ENCODE measurements at regions not wholly inside any gene's neighbourhood (a gene's known extent, or its start where the extent isn't known, plus 50 kb on each side); places are given as distances from the start of the nearest gene placed in this dataset.

- H3K4me3 ChIP-seq (ENCODE audit: low read length): no peak overlapping the region
- no peak for TF ChIP-seq ZNF274 (IDR thresholded peaks at IDR 0.05; ENCODE audit: low read depth, low read length)
These were observed 179.6 kb upstream of the GSE1 start for GRCh38 chr16:85433477-85433876.

GRCh38 chr16:85435286-85435685, 177.8 kb upstream of the GSE1 start:
- TF ChIP-seq ZNF274 (IDR thresholded peaks at IDR 0.05; ENCODE audit: low read depth, low read length): no peak
- no peak overlapping the region for H3K4me3 ChIP-seq (ENCODE audit: low read length)

GRCh38 chr16:85435700-85436099, 177.4 kb upstream of the GSE1 start:
- H3K4me3 ChIP-seq (ENCODE audit: low read length): no peak overlapping the region
- no peak for TF ChIP-seq ZNF274 (IDR thresholded peaks at IDR 0.05; ENCODE audit: low read depth, low read length)

GRCh38 chr16:85436207-85436606, 176.9 kb upstream of the GSE1 start:
- no peak for TF ChIP-seq ZNF274 (IDR thresholded peaks at IDR 0.05; ENCODE audit: low read depth, low read length)
- no peak overlapping the region for H3K4me3 ChIP-seq (ENCODE audit: low read length)

GRCh38 chr16:85436636-85437165, 176.4 kb upstream of the GSE1 start:
- no peak overlapping the region for H3K4me3 ChIP-seq (ENCODE audit: low read length)
- TF ChIP-seq ZNF274 (IDR thresholded peaks at IDR 0.05; ENCODE audit: low read depth, low read length): no peak

GRCh38 chr16:85437166-85438052, 175.7 kb upstream of the GSE1 start:
- TF ChIP-seq ZNF274 (IDR thresholded peaks at IDR 0.05; ENCODE audit: low read depth, low read length): no peak
- H3K4me3 ChIP-seq (ENCODE audit: low read length): no peak overlapping the region

GRCh38 chr16:85438981-85439685, 174.0 kb upstream of the GSE1 start:
- TF ChIP-seq ZNF274 (IDR thresholded peaks at IDR 0.05; ENCODE audit: low read depth, low read length): no peak
- no peak overlapping the region for H3K4me3 ChIP-seq (ENCODE audit: low read length)

- TF ChIP-seq ZNF274 (IDR thresholded peaks at IDR 0.05; ENCODE audit: low read depth, low read length): no peak
- no peak overlapping the region for H3K4me3 ChIP-seq (ENCODE audit: low read length)
These were observed 172.4 kb upstream of the GSE1 start for GRCh38 chr16:85440744-85441143.

GRCh38 chr16:85441189-85441889, 171.8 kb upstream of the GSE1 start:
- H3K4me3 ChIP-seq (ENCODE audit: low read length): no peak overlapping the region
- TF ChIP-seq ZNF274 (IDR thresholded peaks at IDR 0.05; ENCODE audit: low read depth, low read length): no peak

- no peak for TF ChIP-seq ZNF274 (IDR thresholded peaks at IDR 0.05; ENCODE audit: low read depth, low read length)
- H3K4me3 ChIP-seq (ENCODE audit: low read length): no peak overlapping the region
These were observed 171.0 kb upstream of the GSE1 start for GRCh38 chr16:85441890-85442670.

- TF ChIP-seq ZNF274 (IDR thresholded peaks at IDR 0.05; ENCODE audit: low read depth, low read length): no peak
- no peak overlapping the region for H3K4me3 ChIP-seq (ENCODE audit: low read length)
These were observed 170.0 kb upstream of the GSE1 start for GRCh38 chr16:85443116-85443515.

- no peak for TF ChIP-seq ZNF274 (IDR thresholded peaks at IDR 0.05; ENCODE audit: low read depth, low read length)
- H3K4me3 ChIP-seq (ENCODE audit: low read length): no peak overlapping the region
These were observed 169.6 kb upstream of the GSE1 start for GRCh38 chr16:85443531-85443930.

GRCh38 chr16:85445064-85445778, 167.9 kb upstream of the GSE1 start:
- no peak overlapping the region for H3K4me3 ChIP-seq (ENCODE audit: low read length)
- no peak for TF ChIP-seq ZNF274 (IDR thresholded peaks at IDR 0.05; ENCODE audit: low read depth, low read length)
